ENCODE measurements at regions not wholly inside any gene's neighbourhood (a gene's known extent, or its start where the extent isn't known, plus 50 kb on each side); places are given as distances from the start of the nearest gene placed in this dataset.

- DNase-seq (ENCODE audit: low read depth, low spot score) = no peak
- H3K27ac ChIP-seq = no peak overlapping the region
Observed at GRCh38 chr10:128982616-128982915, 484.5 kb upstream of the MGMT start.

- DNase-seq (ENCODE audit: low read depth, low spot score) = no peak
Observed at GRCh38 chr10:128985036-128985435, 482.0 kb upstream of the MGMT start.

GRCh38 chr10:128990986-128991385 lies 476.1 kb upstream of the MGMT start:
- no peak for DNase-seq (ENCODE audit: low read depth, low spot score)

More at GRCh38 chr10:128985036-128985435, 482.0 kb upstream of the MGMT start:
- H3K27ac ChIP-seq = no peak overlapping the region

GRCh38 chr10:128992770-128993169 lies 474.3 kb upstream of the MGMT start:
- DNase-seq (ENCODE audit: low read depth, low spot score) = no peak
- no peak overlapping the region for H3K27ac ChIP-seq

More at GRCh38 chr10:128990986-128991385, 476.1 kb upstream of the MGMT start:
- no peak overlapping the region for H3K27ac ChIP-seq

GRCh38 chr10:128993443-128993842 lies 473.6 kb upstream of the MGMT start:
- H3K27ac ChIP-seq = no peak overlapping the region
- DNase-seq (ENCODE audit: low read depth, low spot score) = no peak

- DNase-seq (ENCODE audit: low read depth, low spot score) = no peak
- H3K27ac ChIP-seq = no peak overlapping the region
Observed at GRCh38 chr10:128993911-128994538, 473.0 kb upstream of the MGMT start.

GRCh38 chr10:128994598-128995143 lies 472.4 kb upstream of the MGMT start:
- DNase-seq (ENCODE audit: low read depth, low spot score) = no peak
- no peak overlapping the region for H3K27ac ChIP-seq

- H3K27ac ChIP-seq = no peak overlapping the region
- no peak for DNase-seq (ENCODE audit: low read depth, low spot score)
Observed at GRCh38 chr10:128995676-128996075, 471.4 kb upstream of the MGMT start.

- DNase-seq (ENCODE audit: low read depth, low spot score) = no peak
- H3K27ac ChIP-seq = no peak overlapping the region
Observed at GRCh38 chr10:128996092-128996491, 470.9 kb upstream of the MGMT start.

GRCh38 chr10:128998101-128998805 lies 468.8 kb upstream of the MGMT start:
- H3K27ac ChIP-seq = no peak overlapping the region
- no peak for DNase-seq (ENCODE audit: low read depth, low spot score)

- no peak overlapping the region for H3K27ac ChIP-seq
- DNase-seq (ENCODE audit: low read depth, low spot score) = no peak
Observed at GRCh38 chr10:129004398-129004797, 462.6 kb upstream of the MGMT start.

GRCh38 chr10:129005080-129005479 lies 462.0 kb upstream of the MGMT start:
- no peak overlapping the region for H3K27ac ChIP-seq
- DNase-seq (ENCODE audit: low read depth, low spot score) = no peak

GRCh38 chr10:129005804-129006203 lies 461.2 kb upstream of the MGMT start:
- no peak overlapping the region for H3K27ac ChIP-seq
- no peak for DNase-seq (ENCODE audit: low read depth, low spot score)

GRCh38 chr10:129018511-129018910 lies 448.5 kb upstream of the MGMT start:
- no peak for DNase-seq (ENCODE audit: low read depth, low spot score)
- H3K27ac ChIP-seq = no peak overlapping the region

- DNase-seq (ENCODE audit: low read depth, low spot score) = no peak
- no peak overlapping the region for H3K27ac ChIP-seq
Observed at GRCh38 chr10:129020651-129021330, 446.2 kb upstream of the MGMT start.

- no peak overlapping the region for H3K27ac ChIP-seq
Observed at GRCh38 chr10:129021594-129022304, 445.3 kb upstream of the MGMT start.

GRCh38 chr10:129023082-129023481 lies 444.0 kb upstream of the MGMT start:
- no peak overlapping the region for H3K27ac ChIP-seq
- DNase-seq (ENCODE audit: low read depth, low spot score) = no peak

More at GRCh38 chr10:129021594-129022304, 445.3 kb upstream of the MGMT start:
- no peak for DNase-seq (ENCODE audit: low read depth, low spot score)

GRCh38 chr10:129024046-129024445 lies 443.0 kb upstream of the MGMT start:
- DNase-seq (ENCODE audit: low read depth, low spot score) = no peak
- H3K27ac ChIP-seq = no peak overlapping the region

GRCh38 chr10:129025787-129026186 lies 441.3 kb upstream of the MGMT start:
- H3K27ac ChIP-seq = no peak overlapping the region
- DNase-seq (ENCODE audit: low read depth, low spot score) = no peak

- no peak for DNase-seq (ENCODE audit: low read depth, low spot score)
- H3K27ac ChIP-seq = no peak overlapping the region
Observed at GRCh38 chr10:129027906-129028305, 439.1 kb upstream of the MGMT start.

GRCh38 chr10:129028451-129028850 lies 438.6 kb upstream of the MGMT start:
- H3K27ac ChIP-seq = no peak overlapping the region
- no peak for DNase-seq (ENCODE audit: low read depth, low spot score)
